GM23338 (cell line): ENCODE measurements at regions not wholly inside any gene's neighbourhood (a gene's known extent, or its start where the extent isn't known, plus 50 kb on each side); places are given as distances from the start of the nearest gene placed in this dataset.

Experiments used
- EZH2 ChIP-seq: fragments of 200-600 bp; sonication (generic); IDR thresholded peaks from one replicate; pipeline ENCODE4 v1.8.0; 2017; ENCODE audit warnings: antibody characterized with exemption, mild to moderate bottlenecking, low read depth; ENCODE audit not compliant: unreplicated experiment
- EZH2phosphoT487 ChIP-seq: fragments of 200-600 bp; sonication (generic); IDR thresholded peaks from one replicate; pipeline ENCODE4 v1.8.1; 2018; ENCODE audit warnings: antibody characterized with exemption; ENCODE audit not compliant: unreplicated experiment
- POLR2AphosphoS5 ChIP-seq: IDR thresholded peaks from 2 replicates; pipeline ENCODE4 v1.6.1; 2016; ENCODE audit warnings: antibody characterized with exemption, low read depth
- ZNF114 ChIP-seq: fragments of 250-450 bp; sonication (Bioruptor Pico); IDR thresholded peaks from 2 replicates; pipeline ENCODE4 v1.5.0; 2020; ENCODE audit warnings: mild to moderate bottlenecking, moderate library complexity
- TF ChIP-seq, protein P1 (sequence below), 2 experiments: fragments of 200-600 bp in 1 of 2; sonication (generic) in 1 of 2; conservative IDR thresholded peaks; 2 replicates each; pipeline versions ENCODE4 v1.5.1 to v1.6.1; 2016 to 2017; ENCODE audit warnings: antibody characterized with exemption in 2 of 2, low read depth in 2 of 2, mild to moderate bottlenecking in 2 of 2, moderate library complexity in 1 of 2

DNA sequence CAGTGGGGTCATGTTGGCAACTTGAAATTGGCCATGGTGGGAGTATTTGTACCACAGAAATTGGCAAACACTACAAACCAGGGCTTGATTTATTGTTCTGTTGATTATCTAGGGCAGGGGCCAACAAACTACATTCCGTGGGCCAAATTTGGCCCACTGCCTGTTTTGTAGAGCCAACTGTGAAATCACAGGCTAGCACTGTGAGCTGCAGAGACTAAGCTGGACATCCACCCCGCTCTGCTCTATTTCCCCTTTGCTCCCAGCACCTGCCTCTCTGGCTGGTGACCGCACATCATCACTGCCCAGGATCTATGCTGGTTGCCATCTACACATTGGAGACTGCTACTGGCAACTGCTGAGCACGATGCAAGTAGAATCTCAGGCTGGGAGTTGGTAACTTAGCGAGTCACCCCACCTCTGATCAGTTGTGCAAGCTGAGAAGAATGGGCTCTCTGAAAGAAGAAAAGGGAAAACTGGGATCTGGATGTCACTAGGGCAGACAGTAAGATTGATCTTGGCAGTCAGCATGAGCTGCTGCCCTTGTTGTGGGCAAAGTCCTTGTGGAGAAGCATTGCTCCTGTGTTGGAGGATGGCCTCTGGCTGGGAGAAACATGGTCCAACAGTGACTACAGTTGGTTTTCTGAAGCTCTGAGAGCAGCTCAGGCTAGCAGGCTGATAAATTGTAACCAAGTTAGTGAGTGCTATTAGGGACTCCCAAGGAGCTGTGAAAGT lies 144.7 kb upstream of the RAD23B start:
- TF ChIP-seq, protein P1, sequence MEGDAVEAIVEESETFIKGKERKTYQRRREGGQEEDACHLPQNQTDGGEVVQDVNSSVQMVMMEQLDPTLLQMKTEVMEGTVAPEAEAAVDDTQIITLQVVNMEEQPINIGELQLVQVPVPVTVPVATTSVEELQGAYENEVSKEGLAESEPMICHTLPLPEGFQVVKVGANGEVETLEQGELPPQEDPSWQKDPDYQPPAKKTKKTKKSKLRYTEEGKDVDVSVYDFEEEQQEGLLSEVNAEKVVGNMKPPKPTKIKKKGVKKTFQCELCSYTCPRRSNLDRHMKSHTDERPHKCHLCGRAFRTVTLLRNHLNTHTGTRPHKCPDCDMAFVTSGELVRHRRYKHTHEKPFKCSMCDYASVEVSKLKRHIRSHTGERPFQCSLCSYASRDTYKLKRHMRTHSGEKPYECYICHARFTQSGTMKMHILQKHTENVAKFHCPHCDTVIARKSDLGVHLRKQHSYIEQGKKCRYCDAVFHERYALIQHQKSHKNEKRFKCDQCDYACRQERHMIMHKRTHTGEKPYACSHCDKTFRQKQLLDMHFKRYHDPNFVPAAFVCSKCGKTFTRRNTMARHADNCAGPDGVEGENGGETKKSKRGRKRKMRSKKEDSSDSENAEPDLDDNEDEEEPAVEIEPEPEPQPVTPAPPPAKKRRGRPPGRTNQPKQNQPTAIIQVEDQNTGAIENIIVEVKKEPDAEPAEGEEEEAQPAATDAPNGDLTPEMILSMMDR (conservative IDR thresholded peaks at IDR 0.05; ENCODE audit: low read depth in 2 of 2): no peak
- TF ChIP-seq POLR2AphosphoS5 (no peak), EZH2 (no peak), EZH2phosphoT487 (no peak), ZNF114 (CRISPR knock-in tag) (no peak)
